Activated T-cell treated with anti-CD3 and anti-CD28 coated beads, Interleukin-2, amount 50 U/mL, for 24 hours (primary cell): ENCODE measurements at regions not wholly inside any gene's neighbourhood (a gene's known extent, or its start where the extent isn't known, plus 50 kb on each side); places are given as distances from the start of the nearest gene placed in this dataset.

ENCODE experiments used
- DNase-seq: peaks from one replicate; pipeline ENCODE4 v3.0.0-alpha.2; 2020
- H3K27ac Mint-ChIP-seq: 2 replicates; pipeline ENCODE4 v1.8.0; 2020; ENCODE audit warnings: mild to moderate bottlenecking, mixed read lengths
- H3K27me3 Mint-ChIP-seq: 2 replicates; pipeline ENCODE4 v1.8.0; 2020; ENCODE audit warnings: mixed read lengths
- H3K36me3 Mint-ChIP-seq: 2 replicates; pipeline ENCODE4 v1.8.0; 2020; ENCODE audit warnings: low read depth, mixed read lengths
- H3K4me1 Mint-ChIP-seq: 2 replicates; pipeline ENCODE4 v1.8.0; 2020; ENCODE audit warnings: low read depth, mixed read lengths
- H3K4me3 Mint-ChIP-seq: 2 replicates; pipeline ENCODE4 v1.8.0; 2020; ENCODE audit warnings: mild to moderate bottlenecking, moderate library complexity, mixed read lengths
- H3K9me3 Mint-ChIP-seq: 2 replicates; pipeline ENCODE4 v1.8.0; 2020; ENCODE audit warnings: mixed read lengths

GRCh38 chr15:79230766-79231165 lies 51.8 kb upstream of the ANKRD34C start:
- Mint-ChIP-seq H3K9me3 (peaks cover 11% of the 10 kb centered on the region), H3K4me1 (no peaks in the 10 kb centered on the region), H3K27ac (no peak overlapping the region), H3K36me3 (no peaks in the 10 kb centered on the region), H3K27me3 (peaks cover 37% of the 10 kb centered on the region), H3K4me3 (no peak overlapping the region)
- DNase-seq, result no peak

- Mint-ChIP-seq H3K27me3 (peaks cover 51% of the 10 kb centered on the region), H3K4me3 (no peak overlapping the region), H3K36me3 (no peaks in the 10 kb centered on the region), H3K4me1 (no peaks in the 10 kb centered on the region), H3K9me3 (no peaks in the 10 kb centered on the region), H3K27ac (no peak overlapping the region)
- no peak for DNase-seq
Observed at GRCh38 chr15:79222808-79223207, 59.7 kb upstream of the ANKRD34C start.

- DNase-seq, result no peak
- Mint-ChIP-seq H3K27me3 (peaks cover 55% of the 10 kb centered on the region), H3K9me3 (peaks cover 7% of the 10 kb centered on the region), H3K27ac (no peak overlapping the region), H3K36me3 (no peaks in the 10 kb centered on the region), H3K4me1 (no peaks in the 10 kb centered on the region), H3K4me3 (no peak overlapping the region)
Observed at GRCh38 chr15:79221696-79222095, 60.8 kb upstream of the ANKRD34C start.

GRCh38 chr15:79219393-79220056 lies 63.0 kb upstream of the ANKRD34C start:
- H3K4me1 Mint-ChIP-seq, result no peaks in the 10 kb centered on the region
- H3K27me3 Mint-ChIP-seq, result peaks cover 52% of the 10 kb centered on the region
- H3K9me3 Mint-ChIP-seq, result peaks cover 10% of the 10 kb centered on the region
- no peak for DNase-seq
- no peak overlapping the region for H3K27ac Mint-ChIP-seq
- H3K36me3 Mint-ChIP-seq, result no peaks in the 10 kb centered on the region
- no peak overlapping the region for H3K4me3 Mint-ChIP-seq

GRCh38 chr15:79218588-79219200 lies 63.8 kb upstream of the ANKRD34C start:
- no peak overlapping the region for H3K27ac Mint-ChIP-seq
- H3K9me3 Mint-ChIP-seq, result peaks cover 10% of the 10 kb centered on the region
- no peak for DNase-seq
- H3K4me3 Mint-ChIP-seq, result no peak overlapping the region
- no peaks in the 10 kb centered on the region for H3K36me3 Mint-ChIP-seq
- H3K4me1 Mint-ChIP-seq, result no peaks in the 10 kb centered on the region
- peaks cover 55% of the 10 kb centered on the region for H3K27me3 Mint-ChIP-seq

DNA sequence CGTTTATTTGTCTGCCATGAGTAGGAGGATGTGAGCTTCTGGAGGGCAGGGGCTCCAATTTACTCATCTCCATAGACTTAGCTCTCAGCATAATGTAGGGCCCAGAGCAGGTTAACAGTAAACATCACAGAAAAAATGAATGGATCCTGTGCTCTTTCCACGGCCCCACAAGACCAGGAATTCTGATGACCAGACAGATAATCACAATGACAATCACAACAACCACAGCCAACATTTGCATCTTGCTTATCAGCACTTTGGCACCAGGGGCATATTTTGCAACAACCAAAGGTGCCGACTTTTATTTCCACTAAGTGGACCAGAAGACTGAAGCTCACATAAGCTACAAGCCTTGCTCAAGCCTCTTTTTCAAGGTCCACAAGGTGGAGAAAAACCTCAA lies 68.9 kb upstream of the ANKRD34C start:
- H3K27ac Mint-ChIP-seq, result no peak overlapping the region

DNA sequence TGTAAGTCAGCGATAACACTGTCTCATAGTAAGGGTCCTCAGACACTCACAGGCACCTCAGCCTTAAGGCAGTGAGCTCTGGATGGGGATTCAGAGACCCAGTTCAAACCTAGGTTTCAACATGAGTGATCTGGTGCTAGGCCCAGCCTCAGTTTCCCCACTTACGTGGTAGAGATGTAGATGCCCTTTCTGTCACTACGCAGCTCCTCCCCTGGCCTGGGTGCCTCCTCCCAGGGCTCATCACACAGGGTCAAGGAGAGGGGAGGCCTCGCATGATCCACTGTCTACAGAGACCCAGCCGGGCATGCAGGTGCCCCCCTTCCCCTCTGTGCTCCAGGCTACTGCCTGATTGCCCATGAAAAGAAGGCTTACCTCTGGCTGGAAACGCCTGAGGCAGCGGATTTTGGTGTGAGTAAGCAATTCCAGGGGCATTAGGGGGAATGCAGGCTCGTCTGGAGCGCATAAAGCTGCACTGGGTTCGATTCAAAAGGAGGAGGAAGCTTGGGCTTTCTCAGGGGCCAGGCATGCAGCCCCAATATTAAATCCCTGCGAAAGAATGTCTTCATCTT lies 69.8 kb upstream of the ANKRD34C start:
- Mint-ChIP-seq H3K27me3 (peaks cover 84% of the 10 kb centered on the region), H3K9me3 (peaks cover 10% of the 10 kb centered on the region), H3K27ac (no peak overlapping the region), H3K4me3 (no peak overlapping the region), H3K36me3 (no peaks in the 10 kb centered on the region), H3K4me1 (no peaks in the 10 kb centered on the region)
- DNase-seq, result no peak

More for the DNA sequence above, 68.9 kb upstream of the ANKRD34C start:
- H3K4me1 Mint-ChIP-seq, result no peaks in the 10 kb centered on the region
- H3K27me3 Mint-ChIP-seq, result peaks cover 77% of the 10 kb centered on the region
- DNase-seq, result no peak
- no peak overlapping the region for H3K4me3 Mint-ChIP-seq
- peaks cover 10% of the 10 kb centered on the region for H3K9me3 Mint-ChIP-seq
- H3K36me3 Mint-ChIP-seq, result no peaks in the 10 kb centered on the region

- Mint-ChIP-seq H3K4me1 (no peaks in the 10 kb centered on the region), H3K27ac (no peak overlapping the region), H3K27me3 (peaks cover 73% of the 10 kb centered on the region), H3K36me3 (no peaks in the 10 kb centered on the region), H3K4me3 (no peak overlapping the region), H3K9me3 (peaks cover 2% of the 10 kb centered on the region)
- no peak for DNase-seq
Observed at GRCh38 chr15:79211481-79211880, 71.0 kb upstream of the ANKRD34C start.

GRCh38 chr15:79209690-79210089 lies 72.8 kb upstream of the ANKRD34C start:
- no peak overlapping the region for H3K27ac Mint-ChIP-seq
- no peaks in the 10 kb centered on the region for H3K9me3 Mint-ChIP-seq
- no peaks in the 10 kb centered on the region for H3K36me3 Mint-ChIP-seq
- H3K4me1 Mint-ChIP-seq, result no peaks in the 10 kb centered on the region
- DNase-seq, result no peak
- H3K27me3 Mint-ChIP-seq, result peaks cover 72% of the 10 kb centered on the region
- H3K4me3 Mint-ChIP-seq, result no peak overlapping the region

- DNase-seq, result no peak
- H3K27me3 Mint-ChIP-seq, result peaks cover 72% of the 10 kb centered on the region
- no peaks in the 10 kb centered on the region for H3K4me1 Mint-ChIP-seq
- H3K36me3 Mint-ChIP-seq, result no peaks in the 10 kb centered on the region
- no peaks in the 10 kb centered on the region for H3K9me3 Mint-ChIP-seq
- no peak overlapping the region for H3K27ac Mint-ChIP-seq
- no peak overlapping the region for H3K4me3 Mint-ChIP-seq
Observed at GRCh38 chr15:79209116-79209515, 73.4 kb upstream of the ANKRD34C start.

- DNase-seq, result no peak
- H3K4me3 Mint-ChIP-seq, result no peak overlapping the region
- H3K9me3 Mint-ChIP-seq, result no peaks in the 10 kb centered on the region
- H3K36me3 Mint-ChIP-seq, result no peaks in the 10 kb centered on the region
- no peak overlapping the region for H3K27ac Mint-ChIP-seq
- H3K4me1 Mint-ChIP-seq, result no peaks in the 10 kb centered on the region
- H3K27me3 Mint-ChIP-seq, result peaks cover 65% of the 10 kb centered on the region
Observed at GRCh38 chr15:79208179-79208578, 74.3 kb upstream of the ANKRD34C start.

- H3K9me3 Mint-ChIP-seq, result no peaks in the 10 kb centered on the region
Observed at GRCh38 chr15:79206940-79207339, 75.6 kb upstream of the ANKRD34C start.

GRCh38 chr15:79204886-79205675 lies 77.4 kb upstream of the ANKRD34C start:
- DNase-seq, result no peak
- no peaks in the 10 kb centered on the region for H3K4me1 Mint-ChIP-seq
- H3K36me3 Mint-ChIP-seq, result no peaks in the 10 kb centered on the region
- no peak overlapping the region for H3K4me3 Mint-ChIP-seq
- H3K27ac Mint-ChIP-seq, result no peak overlapping the region
- peaks cover 45% of the 10 kb centered on the region for H3K27me3 Mint-ChIP-seq
- H3K9me3 Mint-ChIP-seq, result no peaks in the 10 kb centered on the region

More at GRCh38 chr15:79206940-79207339, 75.6 kb upstream of the ANKRD34C start:
- H3K27me3 Mint-ChIP-seq, result peaks cover 56% of the 10 kb centered on the region
- H3K36me3 Mint-ChIP-seq, result no peaks in the 10 kb centered on the region
- no peak overlapping the region for H3K27ac Mint-ChIP-seq
- no peak overlapping the region for H3K4me3 Mint-ChIP-seq
- H3K4me1 Mint-ChIP-seq, result no peaks in the 10 kb centered on the region
- DNase-seq, result no peak

DNA sequence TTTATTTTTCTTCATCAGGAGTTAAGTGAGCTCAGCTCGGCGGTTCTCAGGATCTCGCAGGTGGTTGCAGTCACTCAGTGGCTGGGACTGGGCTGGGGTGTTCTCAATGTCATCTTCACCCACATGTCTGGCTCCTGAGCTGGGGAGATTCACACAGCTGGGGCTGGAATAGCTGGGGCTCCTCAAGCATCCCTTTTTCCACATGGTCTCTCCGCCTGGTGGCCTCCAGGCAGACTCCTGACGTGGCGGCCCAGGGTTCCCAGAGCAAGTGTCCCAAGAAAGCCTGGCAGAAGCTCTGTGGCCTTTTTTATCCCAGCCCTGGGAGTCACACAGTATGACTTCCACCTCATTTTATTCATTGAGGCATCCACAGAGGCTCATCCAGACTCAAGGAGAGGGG lies 84.1 kb upstream of the ANKRD34C start:
- Mint-ChIP-seq H3K36me3 (no peaks in the 10 kb centered on the region), H3K4me3 (no peak overlapping the region), H3K4me1 (no peaks in the 10 kb centered on the region), H3K27ac (no peak overlapping the region), H3K9me3 (no peaks in the 10 kb centered on the region), H3K27me3 (peaks cover 37% of the 10 kb centered on the region)
- no peak for DNase-seq

DNA sequence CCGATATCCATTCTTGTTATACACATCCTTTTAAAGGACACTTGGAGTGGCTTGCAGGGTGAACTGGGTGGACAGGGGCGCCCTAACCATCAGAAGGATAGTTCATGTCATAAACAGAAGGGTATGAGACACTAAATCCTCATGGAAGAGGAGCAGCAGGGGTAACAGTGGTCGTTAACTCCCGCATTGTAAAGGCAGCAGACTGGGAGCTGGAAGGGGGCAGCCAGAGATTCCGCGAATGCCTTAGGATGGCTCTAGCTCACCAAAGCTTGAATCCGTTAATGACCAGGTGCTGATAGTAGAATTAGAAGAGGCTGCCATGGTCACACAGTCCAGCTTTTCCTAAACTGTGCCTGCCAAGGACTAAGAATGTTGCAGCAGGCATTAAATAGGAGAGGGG lies 85.2 kb upstream of the ANKRD34C start:
- no peaks in the 10 kb centered on the region for H3K36me3 Mint-ChIP-seq
- no peak overlapping the region for H3K4me3 Mint-ChIP-seq
- H3K4me1 Mint-ChIP-seq, result no peaks in the 10 kb centered on the region
- DNase-seq, result no peak
- peaks cover 38% of the 10 kb centered on the region for H3K27me3 Mint-ChIP-seq
- H3K27ac Mint-ChIP-seq, result no peak overlapping the region
- H3K9me3 Mint-ChIP-seq, result no peaks in the 10 kb centered on the region
